ENCODE measurements at regions not wholly inside any gene's neighbourhood (a gene's known extent, or its start where the extent isn't known, plus 50 kb on each side); places are given as distances from the start of the nearest gene placed in this dataset.

- Histone ChIP-seq H4K5ac (ENCODE audit: insufficient read length, low read depth, low read length) (no peak overlapping the region), H4K91ac (ENCODE audit: insufficient read length, low read depth, low read length) (no peak overlapping the region), H3K79me2 (ENCODE audit: insufficient read depth, low read length) (no peaks in the 10 kb centered on the region), H3K9ac (ENCODE audit: extremely low read depth, insufficient read length, low read length) (no peak overlapping the region), H3K79me1 (ENCODE audit: insufficient read depth, low read depth, low read length, poor library complexity, severe bottlenecking) (no peaks in the 10 kb centered on the region), H3K23ac (ENCODE audit: insufficient read length, low read depth, low read length) (no peak overlapping the region), H3K4ac (ENCODE audit: low read depth, low read length) (no peak overlapping the region), H2AK5ac (ENCODE audit: insufficient read length, low read length) (no peak overlapping the region), H2BK15ac (ENCODE audit: low read depth, low read length) (no peak overlapping the region), H4K8ac (replicated peaks; ENCODE audit: insufficient read length, low read depth, low read length) (no peak overlapping the region), H3K14ac (ENCODE audit: insufficient read depth, low read length) (no peak overlapping the region), H3K9me3 (ENCODE audit: control insufficient read depth, low read depth, low read length) (peaks cover 6% of the 10 kb centered on the region), H4K20me1 (ENCODE audit: control insufficient read depth, insufficient read depth, insufficient read length) (no peaks in the 10 kb centered on the region), H2AFZ (ENCODE audit: low read length) (no peak overlapping the region), H2BK12ac (ENCODE audit: insufficient read length, low read depth, low read length) (no peak overlapping the region), H3K27ac (ENCODE audit: insufficient read length, low read depth, low read length) (no peak overlapping the region), H2BK20ac (ENCODE audit: low read depth, low read length, poor library complexity, severe bottlenecking) (no peak overlapping the region), H3K4me2 (ENCODE audit: insufficient read depth, insufficient read length, low read length) (no peak overlapping the region), H2BK5ac (ENCODE audit: insufficient read length, low read length) (no peak overlapping the region), H3K56ac (ENCODE audit: insufficient read length, low read depth, low read length) (no peak overlapping the region), H3T11ph (ENCODE audit: low read length) (no peak overlapping the region), H2BK120ac (ENCODE audit: low read depth, low read length, poor library complexity, severe bottlenecking) (no peak overlapping the region), H3K18ac (ENCODE audit: insufficient read length, low read depth, low read length) (no peak overlapping the region), H3K27me3 (ENCODE audit: insufficient read depth, low read length) (no peaks in the 10 kb centered on the region), H3K4me1 (ENCODE audit: insufficient read depth, low read length) (peaks cover 7% of the 10 kb centered on the region; the same call in 1 of the 2 replicates), H3K23me2 (ENCODE audit: insufficient read length, low read depth, low read length, poor library complexity, severe bottlenecking) (no peaks in the 10 kb centered on the region)
- H3K27ac Mint-ChIP-seq = no peak overlapping the region
- peaks cover 75 to 85% of the 10 kb centered on the region in 2 experiments for H3K9me3 Mint-ChIP-seq
- no peak overlapping the region for H3K4me3 Mint-ChIP-seq
- peaks cover 16 to 20% of the 10 kb centered on the region in 2 experiments for H3K4me1 Mint-ChIP-seq
- peaks cover 8% of the 10 kb centered on the region for H3K27me3 Mint-ChIP-seq (ENCODE audit: low read depth)
- no peak for DNase-seq
- peaks cover 14 to 24% (median 15%) of the 10 kb centered on the region in 3 experiments for H3K36me3 Mint-ChIP-seq (ENCODE audit: insufficient read depth in 1 of 3, low read depth in 3 of 3)
- TF ChIP-seq, protein P1, sequence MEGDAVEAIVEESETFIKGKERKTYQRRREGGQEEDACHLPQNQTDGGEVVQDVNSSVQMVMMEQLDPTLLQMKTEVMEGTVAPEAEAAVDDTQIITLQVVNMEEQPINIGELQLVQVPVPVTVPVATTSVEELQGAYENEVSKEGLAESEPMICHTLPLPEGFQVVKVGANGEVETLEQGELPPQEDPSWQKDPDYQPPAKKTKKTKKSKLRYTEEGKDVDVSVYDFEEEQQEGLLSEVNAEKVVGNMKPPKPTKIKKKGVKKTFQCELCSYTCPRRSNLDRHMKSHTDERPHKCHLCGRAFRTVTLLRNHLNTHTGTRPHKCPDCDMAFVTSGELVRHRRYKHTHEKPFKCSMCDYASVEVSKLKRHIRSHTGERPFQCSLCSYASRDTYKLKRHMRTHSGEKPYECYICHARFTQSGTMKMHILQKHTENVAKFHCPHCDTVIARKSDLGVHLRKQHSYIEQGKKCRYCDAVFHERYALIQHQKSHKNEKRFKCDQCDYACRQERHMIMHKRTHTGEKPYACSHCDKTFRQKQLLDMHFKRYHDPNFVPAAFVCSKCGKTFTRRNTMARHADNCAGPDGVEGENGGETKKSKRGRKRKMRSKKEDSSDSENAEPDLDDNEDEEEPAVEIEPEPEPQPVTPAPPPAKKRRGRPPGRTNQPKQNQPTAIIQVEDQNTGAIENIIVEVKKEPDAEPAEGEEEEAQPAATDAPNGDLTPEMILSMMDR (conservative IDR thresholded peaks at IDR 0.05) = no peak
Observed at GRCh38 chrX:39063702-39064101, 262.4 kb downstream of the MID1IP1 start.

Measured in H9 (cell line).